ENCODE measurements at regions not wholly inside any gene's neighbourhood (a gene's known extent, or its start where the extent isn't known, plus 50 kb on each side); places are given as distances from the start of the nearest gene placed in this dataset.

DNA sequence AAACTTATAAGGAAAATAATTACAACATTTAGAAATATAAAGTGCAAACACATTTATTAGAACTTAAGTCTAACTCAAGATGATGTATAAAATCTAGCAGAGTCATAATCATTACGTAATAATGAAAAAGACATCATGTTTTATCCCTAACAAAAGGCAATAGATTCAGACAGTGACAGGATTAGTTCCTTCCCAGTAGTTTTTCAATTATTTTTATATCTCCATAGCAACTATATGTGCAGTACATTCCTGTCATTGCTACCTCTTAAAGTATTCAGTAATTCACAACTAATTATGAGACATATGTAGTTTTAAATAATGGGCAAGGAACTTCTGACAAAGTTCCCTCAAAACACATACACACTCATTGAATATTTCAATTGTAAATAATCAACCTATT lies 687.9 kb downstream of the CCDC85A start:
- Histone ChIP-seq H2AFZ (ENCODE audit: low read length) (no peak overlapping the region), H3K9ac (ENCODE audit: insufficient read depth, low read depth, low read length) (no peak overlapping the region), H4K20me1 (ENCODE audit: insufficient read depth, low read length) (no peaks in the 10 kb centered on the region), H3K36me3 (replicated peaks in 1 of 2; ENCODE audit: control insufficient read depth in 1 of 2, insufficient read depth in 2 of 2, low read length in 2 of 2) (no peaks in the 10 kb centered on the region), H3K4me1 (ENCODE audit: insufficient read depth, low read length) (no peaks in the 10 kb centered on the region), H3K27me3 (ENCODE audit: control insufficient read depth in 1 of 2, insufficient read depth in 2 of 2, low read length in 2 of 2) (no peaks in the 10 kb centered on the region), H3K79me2 (ENCODE audit: insufficient read depth, low read length) (no peaks in the 10 kb centered on the region), H3K9me3 (ENCODE audit: low read length) (peaks cover 61% of the 10 kb centered on the region), H3K27ac (ENCODE audit: extremely low read length, insufficient read depth, low read length) (no peak overlapping the region), H3K4me3 (replicated peaks in 1 of 3; ENCODE audit: insufficient read depth in 1 of 3, low read depth in 2 of 3, low read length in 3 of 3) (no peak overlapping the region), H3K4me2 (ENCODE audit: low read depth, low read length) (no peak overlapping the region)
- intact Hi-C loops (cut with micrococcal nuclease; ENCODE audit: unreplicated experiment) (no loop called here), in situ Hi-C loops (cut with HindIII; ENCODE audit: extremely low pct_ligation_motif_present, low pct_unique_long_range_greater_than_20kb) (no loop called here)
- ATAC-seq (no peak), DNase-seq (ENCODE audit: low spot score) (no peak), FAIRE-seq (no peak)
- POLR2A ChIA-PET, result no interaction called here
- BruUV-seq (replicated peaks), result no TSS peak
- CTCF ChIA-PET (ENCODE audit: low intra/inter-chr PET ratio, low total read pairs), result no interaction called here
- WGBS (ENCODE audit: low lambda C conversion rate), result 4% methylated on average over 1 of the region's 1 CpG
- TF ChIP-seq ELF1 (CRISPR knock-in tag; IDR thresholded peaks at IDR 0.05) (no peak), ATF7 (IDR thresholded peaks at IDR 0.05) (peak; percentile 31; the same call in 1 of the 2 replicates), ATF7 (CRISPR knock-in tag; IDR thresholded peaks at IDR 0.05) (no peak)

DNA sequence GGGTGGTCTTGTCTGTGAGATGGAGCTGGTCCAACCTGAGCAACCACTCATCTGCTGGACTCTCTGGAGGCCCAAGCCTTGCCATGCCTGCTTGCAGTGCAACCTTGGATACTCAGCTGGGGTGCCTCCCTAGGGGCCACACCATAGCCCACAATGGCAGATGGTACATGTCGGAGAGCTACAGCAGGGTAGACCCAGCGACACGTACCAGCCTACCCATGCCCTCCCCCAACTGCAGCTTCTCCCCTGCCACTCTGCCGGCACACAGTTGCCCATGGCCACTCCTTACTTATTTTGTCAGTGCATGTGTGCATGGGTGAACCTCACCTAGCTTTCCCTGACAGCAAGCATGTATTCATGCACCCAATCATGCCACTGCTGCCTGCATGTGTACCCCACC lies 690.9 kb downstream of the CCDC85A start:
- no peaks in the 10 kb centered on the region for H3K36me3 ChIP-seq (replicated peaks in 1 of 2; ENCODE audit: control insufficient read depth in 1 of 2, insufficient read depth in 2 of 2, low read length in 2 of 2)
- H3K79me2 ChIP-seq (ENCODE audit: insufficient read depth, low read length), result no peaks in the 10 kb centered on the region
- H3K27ac ChIP-seq (ENCODE audit: extremely low read length, insufficient read depth, low read length), result no peak overlapping the region
- 25% methylated on average over 2 of the region's 4 CpGs for WGBS (ENCODE audit: low lambda C conversion rate)
- no peaks in the 10 kb centered on the region for H4K20me1 ChIP-seq (ENCODE audit: insufficient read depth, low read length)
- no peak overlapping the region for H3K4me3 ChIP-seq (replicated peaks in 1 of 3; ENCODE audit: insufficient read depth in 1 of 3, low read depth in 2 of 3, low read length in 3 of 3)
- H3K9me3 ChIP-seq (ENCODE audit: low read length), result peaks cover 66% of the 10 kb centered on the region
- no peak overlapping the region for H3K9ac ChIP-seq (ENCODE audit: insufficient read depth, low read depth, low read length)
- H2AFZ ChIP-seq (ENCODE audit: low read length), result no peak overlapping the region
- DNase-seq (ENCODE audit: low spot score) (no peak), FAIRE-seq (no peak), ATAC-seq (no peak)
- H3K4me1 ChIP-seq (ENCODE audit: insufficient read depth, low read length), result no peaks in the 10 kb centered on the region
- no peak overlapping the region for H3K4me2 ChIP-seq (ENCODE audit: low read depth, low read length)
- BruUV-seq (replicated peaks), result no TSS peak
- in situ Hi-C loops (cut with HindIII; ENCODE audit: extremely low pct_ligation_motif_present, low pct_unique_long_range_greater_than_20kb) (no loop called here), intact Hi-C loops (cut with micrococcal nuclease; ENCODE audit: unreplicated experiment) (no loop called here)
- POLR2A ChIA-PET, result no interaction called here
- H3K27me3 ChIP-seq (ENCODE audit: control insufficient read depth in 1 of 2, insufficient read depth in 2 of 2, low read length in 2 of 2), result no peaks in the 10 kb centered on the region
- CTCF ChIA-PET (ENCODE audit: low intra/inter-chr PET ratio, low total read pairs), result no interaction called here
- TF ChIP-seq ZNF629 (CRISPR knock-in tag; conservative IDR thresholded peaks at IDR 0.05) (no peak), GRHL1 (CRISPR knock-in tag; conservative IDR thresholded peaks at IDR 0.05) (no peak), ZNF121 (CRISPR knock-in tag; IDR thresholded peaks at IDR 0.05) (no peak), ZMYM3 (CRISPR knock-in tag; IDR thresholded peaks at IDR 0.05) (no peak), ATF7 (IDR thresholded peaks at IDR 0.05) (no peak), ATF7 (CRISPR knock-in tag; IDR thresholded peaks at IDR 0.05) (no peak), ZNF777 (CRISPR knock-in tag; IDR thresholded peaks at IDR 0.05) (no peak), RXRB (CRISPR knock-in tag; IDR thresholded peaks at IDR 0.05; ENCODE audit: borderline replicate concordance) (no peak)
- TF ChIP-seq, protein P1, sequence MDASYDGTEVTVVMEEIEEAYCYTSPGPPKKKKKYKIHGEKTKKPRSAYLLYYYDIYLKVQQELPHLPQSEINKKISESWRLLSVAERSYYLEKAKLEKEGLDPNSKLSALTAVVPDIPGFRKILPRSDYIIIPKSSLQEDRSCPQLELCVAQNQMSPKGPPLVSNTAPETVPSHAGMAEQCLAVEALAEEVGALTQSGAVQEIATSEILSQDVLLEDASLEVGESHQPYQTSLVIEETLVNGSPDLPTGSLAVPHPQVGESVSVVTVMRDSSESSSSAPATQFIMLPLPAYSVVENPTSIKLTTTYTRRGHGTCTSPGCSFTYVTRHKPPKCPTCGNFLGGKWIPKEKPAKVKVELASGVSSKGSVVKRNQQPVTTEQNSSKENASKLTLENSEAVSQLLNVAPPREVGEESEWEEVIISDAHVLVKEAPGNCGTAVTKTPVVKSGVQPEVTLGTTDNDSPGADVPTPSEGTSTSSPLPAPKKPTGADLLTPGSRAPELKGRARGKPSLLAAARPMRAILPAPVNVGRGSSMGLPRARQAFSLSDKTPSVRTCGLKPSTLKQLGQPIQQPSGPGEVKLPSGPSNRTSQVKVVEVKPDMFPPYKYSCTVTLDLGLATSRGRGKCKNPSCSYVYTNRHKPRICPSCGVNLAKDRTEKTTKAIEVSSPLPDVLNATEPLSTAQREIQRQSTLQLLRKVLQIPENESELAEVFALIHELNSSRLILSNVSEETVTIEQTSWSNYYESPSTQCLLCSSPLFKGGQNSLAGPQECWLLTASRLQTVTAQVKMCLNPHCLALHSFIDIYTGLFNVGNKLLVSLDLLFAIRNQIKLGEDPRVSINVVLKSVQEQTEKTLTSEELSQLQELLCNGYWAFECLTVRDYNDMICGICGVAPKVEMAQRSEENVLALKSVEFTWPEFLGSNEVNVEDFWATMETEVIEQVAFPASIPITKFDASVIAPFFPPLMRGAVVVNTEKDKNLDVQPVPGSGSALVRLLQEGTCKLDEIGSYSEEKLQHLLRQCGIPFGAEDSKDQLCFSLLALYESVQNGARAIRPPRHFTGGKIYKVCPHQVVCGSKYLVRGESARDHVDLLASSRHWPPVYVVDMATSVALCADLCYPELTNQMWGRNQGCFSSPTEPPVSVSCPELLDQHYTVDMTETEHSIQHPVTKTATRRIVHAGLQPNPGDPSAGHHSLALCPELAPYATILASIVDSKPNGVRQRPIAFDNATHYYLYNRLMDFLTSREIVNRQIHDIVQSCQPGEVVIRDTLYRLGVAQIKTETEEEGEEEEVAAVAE (CRISPR knock-in tag; IDR thresholded peaks at IDR 0.05; ENCODE audit: borderline replicate concordance), result no peak
